ENCODE measurements at regions not wholly inside any gene's neighbourhood (a gene's known extent, or its start where the extent isn't known, plus 50 kb on each side); places are given as distances from the start of the nearest gene placed in this dataset.

GRCh38 chr2:67524213-67524612, 127.1 kb downstream of the ETAA1 start:
- FAIRE-seq (no peak), DNase-seq (ENCODE audit: low read depth, low spot score) (no peak)
- H3K27ac ChIP-seq (ENCODE audit: insufficient read depth, low read depth, low read length), result no peak overlapping the region
- H3K36me3 ChIP-seq (ENCODE audit: control insufficient read depth in 2 of 2, extremely low read depth in 1 of 2, insufficient read depth in 2 of 2, low read length in 2 of 2), result no peaks in the 10 kb centered on the region
- POLR2A ChIA-PET, result no interaction called here
- H3K27me3 ChIP-seq (ENCODE audit: control insufficient read depth in 2 of 2, insufficient read depth in 2 of 2, low read length in 2 of 2), result no peaks in the 10 kb centered on the region
- H3K9me1 ChIP-seq (replicated peaks; ENCODE audit: control insufficient read depth, extremely low read depth, insufficient read depth, low read length), result no peaks in the 10 kb centered on the region
- H4K20me1 ChIP-seq (replicated peaks; ENCODE audit: control insufficient read depth, extremely low read depth, insufficient read depth, low read length), result no peaks in the 10 kb centered on the region
- dilution Hi-C loops (cut with MboI; ENCODE audit: extremely low pct_ligation_motif_present, low sequenced_read_pairs) (no loop called here), intact Hi-C loops (cut with micrococcal nuclease) (no loop called here)
- CTCF ChIA-PET, result interaction anchor here (1.2 kb wide), 2 partner anchors 21 to 1095 kb away, joined by 3 read pairs; no protein-coding TSS in a partner anchor
- no peak overlapping the region for H2AFZ ChIP-seq (ENCODE audit: low read depth, low read length)
- TF ChIP-seq CTCF (IDR thresholded peaks at IDR 0.05; ENCODE audit: extremely low read depth in 1 of 2, insufficient read depth in 1 of 2, low read depth in 1 of 2, low read length in 2 of 2) (no peak), FOS (IDR thresholded peaks at IDR 0.05; ENCODE audit: borderline replicate concordance, insufficient read depth, low read length) (no peak), POLR2A (IDR thresholded peaks at IDR 0.05; ENCODE audit: low read depth, low read length) (no peak), JUN (IDR thresholded peaks at IDR 0.05; ENCODE audit: borderline replicate concordance, insufficient read depth, insufficient read length, low read depth) (no peak), EZH2 (IDR thresholded peaks at IDR 0.05; ENCODE audit: borderline replicate concordance, low read depth, low read length, severe bottlenecking) (no peak), MAX (IDR thresholded peaks at IDR 0.05; ENCODE audit: insufficient read depth, insufficient read length) (no peak), POLR2AphosphoS5 (IDR thresholded peaks at IDR 0.05; ENCODE audit: insufficient read depth, low read depth, low read length) (no peak), MYC (IDR thresholded peaks at IDR 0.05; ENCODE audit: low read depth, low read length) (no peak), GATA2 (IDR thresholded peaks at IDR 0.05; ENCODE audit: insufficient read depth, insufficient read length, low read depth, low read length) (no peak)
- no TSS peak for BruUV-seq (replicated peaks)
- no peak overlapping the region for H3K9ac ChIP-seq (replicated peaks; ENCODE audit: extremely low read depth, insufficient read depth, low read length)
- H3K4me3 ChIP-seq (replicated peaks in 1 of 3; ENCODE audit: insufficient read depth in 1 of 3, low read depth in 1 of 3, low read length in 3 of 3), result no peak overlapping the region
- no peaks in the 10 kb centered on the region for H3K4me1 ChIP-seq (ENCODE audit: control insufficient read depth, extremely low read depth, insufficient read depth, low read length)
- no peaks in the 10 kb centered on the region for H3K79me2 ChIP-seq (ENCODE audit: control insufficient read depth, insufficient read depth, low read length)
- H3K4me2 ChIP-seq (ENCODE audit: insufficient read depth, low read length), result no peak overlapping the region
- no peaks in the 10 kb centered on the region for H3K9me3 ChIP-seq (replicated peaks; ENCODE audit: control insufficient read depth, insufficient read depth, low read length)
